SK-N-SH (cell line): ENCODE measurements at regions not wholly inside any gene's neighbourhood (a gene's known extent, or its start where the extent isn't known, plus 50 kb on each side); places are given as distances from the start of the nearest gene placed in this dataset.

ENCODE experiments used
- CTCF ChIA-PET: fragments of 300-600, 350-600 bp; formaldehyde crosslinking; extraction: SDS; loops from one replicate; lab custom pipeline; 2021; lab: Yijun Ruan, JAX
- POLR2A ChIA-PET: fragments of 350-600 bp; sonication (Branson Sonifier 250); formaldehyde crosslinking; extraction: SDS; loops from one replicate; lab custom pipeline; 2020; ENCODE audit warnings: antibody characterized with exemption, inconsistent platforms; lab: Yijun Ruan, JAX
- DNase-seq: peaks from one replicate; pipeline ENCODE4 v3.0.0; 2012
- H2AFZ ChIP-seq: fragments of 200-600 bp; sonication (generic); 2 replicates; pipeline ENCODE4 v1.8.1; 2016; ENCODE audit warnings: antibody characterized with exemption, mild to moderate bottlenecking, low read depth
- H3F3A ChIP-seq: fragments of 200-600 bp; sonication (generic); replicated peaks from 2 replicates; pipeline ENCODE3; 2016; ENCODE audit warnings: antibody characterized with exemption, mild to moderate bottlenecking; ENCODE audit not compliant: insufficient read depth
- H3K27ac ChIP-seq, 2 experiments: fragments of 200-500 bp in 1 of 2; fragments of 200-600 bp in 1 of 2; sonication (Bioruptor generic) in 1 of 2; sonication (generic), shearing (Covaris generic) in 1 of 2; 2 replicates each; pipeline versions ENCODE4 v1.5.1 to v1.6.1; 2014 to 2016; ENCODE audit warnings: low read depth in 2 of 2, inconsistent platforms in 1 of 2, low read length in 1 of 2, mild to moderate bottlenecking in 1 of 2, mixed read lengths in 1 of 2
- H3K27me3 ChIP-seq: fragments of 200-600 bp; sonication (generic), shearing (Covaris generic); 2 replicates; pipeline ENCODE4 v1.6.1; 2016; ENCODE audit warnings: mixed run types; ENCODE audit not compliant: insufficient read depth
- H3K36me3 ChIP-seq, 2 experiments: fragments of 200-500 bp in 1 of 2; fragments of 200-600 bp in 1 of 2; sonication (Bioruptor generic) in 1 of 2; sonication (generic) in 1 of 2; replicated peaks in 1 of 2; 2 replicates each; pipeline versions ENCODE3 to v1.5.1; 2014 to 2016; ENCODE audit warnings: low read length in 1 of 2, mild to moderate bottlenecking in 1 of 2; ENCODE audit not compliant: insufficient read depth in 2 of 2, control insufficient read depth in 1 of 2
- H3K4me1 ChIP-seq, 2 experiments: fragments of 200-500 bp in 1 of 2; fragments of 200-600 bp in 1 of 2; sonication (Bioruptor generic) in 1 of 2; sonication (generic), shearing (Covaris generic) in 1 of 2; 2 replicates each; pipeline versions ENCODE4 v1.5.1 to v1.6.1; 2014 to 2016; ENCODE audit warnings: low read depth in 1 of 2, low read length in 1 of 2, mixed run types in 1 of 2; ENCODE audit not compliant: insufficient read depth in 2 of 2, control insufficient read depth in 1 of 2
- H3K4me2 ChIP-seq: fragments of 200-600 bp; sonication (generic), shearing (Covaris generic); 2 replicates; pipeline ENCODE4 v1.6.1; 2017; ENCODE audit warnings: mixed run types
- H3K4me3 ChIP-seq, 2 experiments: fragments of 200-500 bp in 1 of 2; fragments of 200-600 bp in 1 of 2; sonication (Bioruptor generic) in 1 of 2; sonication (generic), shearing (Covaris generic) in 1 of 2; 2 replicates each; pipeline versions ENCODE4 v1.5.1 to v1.8.1; 2014 to 2016; ENCODE audit warnings: low read depth in 2 of 2, inconsistent platforms in 1 of 2, low read length in 1 of 2, mild to moderate bottlenecking in 1 of 2, mixed read lengths in 1 of 2, moderate library complexity in 1 of 2
- H3K79me2 ChIP-seq: fragments of 200-600 bp; sonication (generic); 2 replicates; pipeline ENCODE4 v1.8.1; 2017; ENCODE audit warnings: mild to moderate bottlenecking; ENCODE audit not compliant: insufficient read depth
- H3K9ac ChIP-seq: fragments of 200-600 bp; sonication (generic); 2 replicates; pipeline ENCODE4 v1.6.1; 2017; ENCODE audit warnings: mixed run types
- H3K9me2 ChIP-seq: fragments of 200-600 bp; sonication (generic); 2 replicates; pipeline ENCODE4 v1.6.1; 2017; ENCODE audit warnings: mixed run types
- H3K9me3 ChIP-seq: fragments of 200-600 bp; sonication (generic); 2 replicates; pipeline ENCODE4 v1.6.1; 2017; ENCODE audit warnings: mixed run types, mild to moderate bottlenecking, moderate library complexity
- H4K20me1 ChIP-seq: fragments of 200-600 bp; sonication (generic); 2 replicates; pipeline ENCODE4 v1.6.1; 2017; ENCODE audit warnings: mild to moderate bottlenecking, mixed run types; ENCODE audit not compliant: insufficient read depth
- ELF1 ChIP-seq: IDR thresholded peaks from 2 replicates; pipeline ENCODE4 v1.4.0; 2012
- EP300 ChIP-seq, 2 experiments: IDR thresholded peaks; 2 replicates each; pipeline versions ENCODE4 v1.4.0 to v1.6.1; 2012; ENCODE audit warnings: borderline replicate concordance in 1 of 2, low read depth in 1 of 2, low read length in 1 of 2
- EZH2phosphoT487 ChIP-seq: fragments of 200-600 bp; sonication (generic); IDR thresholded peaks from 2 replicates; pipeline ENCODE4 v1.6.1; 2017; ENCODE audit warnings: low read depth, mixed run types, mild to moderate bottlenecking, antibody characterized with exemption, moderate library complexity, borderline replicate concordance
- FOXJ3 ChIP-seq: sonication (generic); formaldehyde crosslinking; IDR thresholded peaks from 2 replicates; pipeline ENCODE4 v1.5.1; 2020; ENCODE audit warnings: mild to moderate bottlenecking, missing genetic modification reagents
- JUND ChIP-seq: IDR thresholded peaks from 2 replicates; pipeline ENCODE4 v1.4.0; 2012
- REST ChIP-seq: IDR thresholded peaks from 2 replicates; pipeline ENCODE4 v1.6.1; 2012; ENCODE audit warnings: mild to moderate bottlenecking, low read depth, low read length, moderate library complexity
- SIN3A ChIP-seq: IDR thresholded peaks from 2 replicates; pipeline ENCODE4 v1.6.1; 2012; ENCODE audit warnings: low read depth, mild to moderate bottlenecking, low read length, moderate library complexity, borderline replicate concordance
- TAF1 ChIP-seq: IDR thresholded peaks from 2 replicates; pipeline ENCODE4 v1.6.1; 2012; ENCODE audit warnings: low read depth, mild to moderate bottlenecking, low read length, moderate library complexity, borderline replicate concordance
- TCF12 ChIP-seq: IDR thresholded peaks from 2 replicates; pipeline ENCODE4 v1.4.0; 2012
- TEAD4 ChIP-seq: IDR thresholded peaks from 2 replicates; pipeline ENCODE4 v1.4.0; 2012; ENCODE audit warnings: mild to moderate bottlenecking, borderline replicate concordance; ENCODE audit not compliant: insufficient read depth
- USF2 ChIP-seq: fragments of 150-350 bp; IDR thresholded peaks from 2 replicates; pipeline ENCODE4 v1.6.1; 2017; ENCODE audit warnings: antibody characterized with exemption, low read length, low read depth, borderline replicate concordance
- TF ChIP-seq, protein P1 (sequence below): IDR thresholded peaks from 2 replicates; pipeline ENCODE4; 2012
- TF ChIP-seq, protein P2 (sequence below): fragments of 150-350 bp; IDR thresholded peaks from 2 replicates; pipeline ENCODE4 v1.6.1; 2016; ENCODE audit warnings: mild to moderate bottlenecking, low read depth, low read length
- TF ChIP-seq, protein P3 (sequence below): fragments of 200-600 bp; sonication (generic); IDR thresholded peaks from 2 replicates; pipeline ENCODE4 v1.6.1; 2017; ENCODE audit warnings: antibody characterized with exemption, mild to moderate bottlenecking, moderate library complexity

GRCh38 chr12:92079054-92079385 lies 66.6 kb downstream of the BTG1 start:
- Histone ChIP-seq H3K4me1 (peaks cover 10 to 44% of the 10 kb centered on the region in 2 experiments), H3K9me2 (no peaks in the 10 kb centered on the region), H3K79me2 (peaks cover 3% of the 10 kb centered on the region; the same call in 1 of the 2 replicates)
- POLR2A ChIA-PET: no interaction called here
- DNase-seq: no peak
- no peak for TF ChIP-seq TCF12
- TF ChIP-seq EZH2phosphoT487: no peak
- no peak for TF ChIP-seq JUND
- no peak for TF ChIP-seq ELF1
- no peak for TF ChIP-seq SIN3A
- TF ChIP-seq, protein P1, sequence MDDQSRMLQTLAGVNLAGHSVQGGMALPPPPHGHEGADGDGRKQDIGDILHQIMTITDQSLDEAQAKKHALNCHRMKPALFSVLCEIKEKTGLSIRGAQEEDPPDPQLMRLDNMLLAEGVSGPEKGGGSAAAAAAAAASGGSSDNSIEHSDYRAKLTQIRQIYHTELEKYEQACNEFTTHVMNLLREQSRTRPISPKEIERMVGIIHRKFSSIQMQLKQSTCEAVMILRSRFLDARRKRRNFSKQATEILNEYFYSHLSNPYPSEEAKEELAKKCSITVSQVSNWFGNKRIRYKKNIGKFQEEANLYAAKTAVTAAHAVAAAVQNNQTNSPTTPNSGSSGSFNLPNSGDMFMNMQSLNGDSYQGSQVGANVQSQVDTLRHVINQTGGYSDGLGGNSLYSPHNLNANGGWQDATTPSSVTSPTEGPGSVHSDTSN: no peak
- TF ChIP-seq, protein P2, sequence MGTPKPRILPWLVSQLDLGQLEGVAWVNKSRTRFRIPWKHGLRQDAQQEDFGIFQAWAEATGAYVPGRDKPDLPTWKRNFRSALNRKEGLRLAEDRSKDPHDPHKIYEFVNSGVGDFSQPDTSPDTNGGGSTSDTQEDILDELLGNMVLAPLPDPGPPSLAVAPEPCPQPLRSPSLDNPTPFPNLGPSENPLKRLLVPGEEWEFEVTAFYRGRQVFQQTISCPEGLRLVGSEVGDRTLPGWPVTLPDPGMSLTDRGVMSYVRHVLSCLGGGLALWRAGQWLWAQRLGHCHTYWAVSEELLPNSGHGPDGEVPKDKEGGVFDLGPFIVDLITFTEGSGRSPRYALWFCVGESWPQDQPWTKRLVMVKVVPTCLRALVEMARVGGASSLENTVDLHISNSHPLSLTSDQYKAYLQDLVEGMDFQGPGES: no peak
- TF ChIP-seq REST: no peak
- no peak for TF ChIP-seq TEAD4
- no peak for TF ChIP-seq TAF1
- TF ChIP-seq, protein P3, sequence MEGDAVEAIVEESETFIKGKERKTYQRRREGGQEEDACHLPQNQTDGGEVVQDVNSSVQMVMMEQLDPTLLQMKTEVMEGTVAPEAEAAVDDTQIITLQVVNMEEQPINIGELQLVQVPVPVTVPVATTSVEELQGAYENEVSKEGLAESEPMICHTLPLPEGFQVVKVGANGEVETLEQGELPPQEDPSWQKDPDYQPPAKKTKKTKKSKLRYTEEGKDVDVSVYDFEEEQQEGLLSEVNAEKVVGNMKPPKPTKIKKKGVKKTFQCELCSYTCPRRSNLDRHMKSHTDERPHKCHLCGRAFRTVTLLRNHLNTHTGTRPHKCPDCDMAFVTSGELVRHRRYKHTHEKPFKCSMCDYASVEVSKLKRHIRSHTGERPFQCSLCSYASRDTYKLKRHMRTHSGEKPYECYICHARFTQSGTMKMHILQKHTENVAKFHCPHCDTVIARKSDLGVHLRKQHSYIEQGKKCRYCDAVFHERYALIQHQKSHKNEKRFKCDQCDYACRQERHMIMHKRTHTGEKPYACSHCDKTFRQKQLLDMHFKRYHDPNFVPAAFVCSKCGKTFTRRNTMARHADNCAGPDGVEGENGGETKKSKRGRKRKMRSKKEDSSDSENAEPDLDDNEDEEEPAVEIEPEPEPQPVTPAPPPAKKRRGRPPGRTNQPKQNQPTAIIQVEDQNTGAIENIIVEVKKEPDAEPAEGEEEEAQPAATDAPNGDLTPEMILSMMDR: no peak
- TF ChIP-seq USF2: no peak
- TF ChIP-seq FOXJ3 (CRISPR knock-in tag): no peak
- no peak for TF ChIP-seq EP300 (IDR thresholded peaks at IDR 0.05; ENCODE audit: borderline replicate concordance in 1 of 2, low read depth in 1 of 2, low read length in 1 of 2)
- TF ChIP-seq, all 33 proteins: peak for 0
- Histone ChIP-seq H4K20me1 (no peaks in the 10 kb centered on the region), H3K4me2 (peak overlapping the region; percentile 61), H3K36me3 (no peaks in the 10 kb centered on the region), H2AFZ (no peak overlapping the region), H3K9me3 (no peaks in the 10 kb centered on the region), H3K4me3 (no peak overlapping the region), H3K27ac (peak overlapping the region; percentile 58 to 96; a peak in 3 of 4 replicates), H3K27me3 (no peaks in the 10 kb centered on the region), H3F3A (peaks cover 57% of the 10 kb centered on the region), H3K9ac (peak overlapping the region; percentile 62; the same call in 1 of the 2 replicates)
- CTCF ChIA-PET: no interaction called here
